Activated gamma-delta T cell treated with anti-CD3 and anti-CD28 coated beads, Interleukin-2, amount 50 U/mL, for 16 hours (primary cell): ENCODE measurements at regions not wholly inside any gene's neighbourhood (a gene's known extent, or its start where the extent isn't known, plus 50 kb on each side); places are given as distances from the start of the nearest gene placed in this dataset.
"Not testable (repeated sequence)": the region's sequence is repeated elsewhere in the genome, so short reads cannot be mapped to it uniquely, and the experiment has no call there.

ENCODE experiments used
- DNase-seq: peaks from one replicate; pipeline ENCODE4 v3.0.0-alpha.2; 2020; ENCODE audit warnings: low read depth

DNA sequence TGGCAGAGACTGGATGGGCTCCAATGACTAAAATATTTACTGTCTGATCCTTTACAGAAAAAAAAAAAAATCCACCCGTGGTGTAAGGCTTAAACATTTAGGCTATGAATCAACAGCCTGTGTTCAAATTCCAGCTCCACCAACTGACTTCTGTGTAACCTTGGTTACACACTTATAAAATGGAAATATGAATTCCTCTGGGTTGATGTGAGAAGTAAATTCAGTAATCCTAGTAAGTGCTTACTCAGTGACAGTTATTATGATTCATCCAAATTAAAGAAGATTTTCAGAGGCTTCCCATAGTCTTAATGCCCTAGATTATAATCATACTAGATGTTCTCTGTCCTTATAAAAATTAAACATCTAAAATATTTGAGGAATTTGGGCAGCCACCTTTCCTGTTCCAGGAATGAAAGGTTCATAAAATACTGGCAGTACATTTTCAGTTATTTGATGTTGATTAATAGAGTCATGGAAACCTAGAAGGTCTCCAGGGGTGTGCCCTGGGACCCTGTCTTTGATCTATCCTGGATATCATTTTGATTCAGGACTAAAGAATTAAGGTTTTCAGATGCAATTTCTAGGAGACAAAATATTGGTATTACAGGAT is 180.3 kb upstream of the ZNF217 start:
- DNase-seq: no peak

DNA sequence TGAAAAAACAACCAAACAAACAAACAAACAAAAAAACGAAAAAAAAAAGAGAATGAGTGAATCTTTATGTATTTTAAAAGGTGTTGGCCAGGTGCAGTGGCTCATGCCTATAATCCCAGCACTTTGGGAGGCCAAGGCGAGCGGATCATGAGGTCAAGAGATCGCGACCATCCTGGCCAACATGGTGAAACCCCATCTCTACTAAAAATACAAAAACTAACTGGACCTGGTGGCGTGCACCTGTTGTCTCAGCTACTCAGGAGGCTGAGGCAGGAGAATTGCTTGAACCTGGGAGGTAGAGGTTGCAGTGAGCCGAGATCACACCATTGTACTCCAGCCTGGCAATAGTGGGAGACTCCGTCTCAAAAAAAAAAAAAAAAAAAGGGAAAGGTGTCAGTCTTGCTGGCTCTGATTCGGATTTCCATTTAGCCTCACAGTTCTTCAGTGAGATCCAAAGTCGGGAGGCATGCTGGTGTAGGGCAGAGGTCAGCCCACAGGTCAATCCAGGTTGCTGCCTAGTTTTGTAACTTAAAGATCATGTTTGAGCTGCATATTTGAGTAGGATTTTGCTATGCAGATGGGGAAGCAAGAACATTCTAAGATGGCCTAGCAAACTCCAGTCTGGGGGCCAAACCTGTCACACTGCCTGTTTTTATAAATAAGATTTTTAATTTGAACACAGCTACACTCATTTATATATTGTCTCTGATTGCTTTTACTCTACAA is 179.6 kb upstream of the ZNF217 start:
- DNase-seq: not testable (repeated sequence)

DNA sequence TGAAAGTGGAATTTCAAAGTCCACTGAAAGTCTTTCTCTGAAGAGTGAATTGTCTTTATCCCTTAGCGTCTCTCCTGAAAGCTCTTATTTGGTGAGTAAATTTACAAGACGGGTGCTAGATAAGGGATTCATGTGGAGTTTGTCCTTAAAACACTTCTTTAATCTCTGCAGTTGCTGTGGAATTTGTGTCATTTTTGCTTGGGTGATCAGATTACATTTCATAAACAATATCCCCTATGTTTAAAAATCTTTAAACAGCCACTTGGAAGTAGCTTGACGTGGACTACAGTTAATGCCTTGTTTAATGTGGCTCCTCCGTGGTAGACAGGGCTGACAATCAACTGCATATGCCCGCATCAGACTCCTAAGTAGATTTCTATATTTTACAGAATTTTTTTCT is 175.4 kb upstream of the ZNF217 start:
- DNase-seq: no peak

DNA sequence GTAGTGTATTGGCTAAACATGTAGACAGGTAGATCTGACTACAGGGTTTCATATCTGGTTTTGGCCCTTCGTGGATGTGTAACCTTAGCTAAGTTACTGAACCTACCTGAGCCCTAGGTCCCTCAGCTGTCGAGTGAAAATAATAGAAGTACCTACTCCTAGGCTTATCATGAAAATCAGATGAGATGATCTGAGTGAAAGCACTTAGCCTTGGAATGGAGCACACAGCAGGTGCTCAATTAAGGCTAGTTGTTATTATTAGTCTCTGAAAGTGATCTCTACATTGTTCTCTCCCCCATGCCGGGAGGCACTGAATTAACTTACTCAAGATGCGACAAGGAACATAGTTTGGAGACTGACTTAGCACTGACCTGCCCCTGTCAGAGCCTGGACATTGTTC is 174.7 kb upstream of the ZNF217 start:
- no peak for DNase-seq

DNA sequence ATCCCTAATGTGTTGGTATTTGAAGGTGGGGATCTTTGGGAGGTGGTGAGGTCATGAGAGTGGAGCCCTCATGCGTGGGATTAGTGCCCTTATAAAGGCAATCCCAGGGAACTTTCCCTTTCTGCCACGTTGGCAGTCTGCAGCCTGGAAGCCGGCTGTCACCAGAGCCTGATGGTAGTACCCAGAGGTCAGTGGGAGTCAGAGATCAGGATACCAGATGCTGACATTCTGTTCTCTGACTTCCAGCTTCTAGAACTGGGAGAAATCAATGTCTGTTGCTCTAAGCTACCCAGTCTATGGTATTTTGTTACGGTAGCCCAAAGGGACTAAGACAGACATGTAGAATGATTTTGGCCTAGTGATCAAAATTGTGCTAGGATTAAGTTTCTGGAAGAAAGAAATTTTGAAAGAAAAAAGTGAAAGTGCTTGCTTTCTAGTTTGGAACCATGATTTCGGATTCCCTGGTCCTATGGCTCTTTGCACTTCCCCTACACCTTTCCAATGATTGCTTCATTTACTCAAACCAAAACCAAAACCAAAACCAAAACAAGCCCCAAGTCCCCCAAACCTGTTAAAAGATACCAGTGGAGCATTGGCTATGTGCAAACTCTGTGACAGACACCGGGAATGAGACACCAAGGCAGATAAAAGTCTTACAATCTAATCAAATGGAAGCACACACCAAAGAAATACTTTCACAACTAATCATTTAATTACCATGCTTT is 173.7 kb upstream of the ZNF217 start:
- no peak for DNase-seq

DNA sequence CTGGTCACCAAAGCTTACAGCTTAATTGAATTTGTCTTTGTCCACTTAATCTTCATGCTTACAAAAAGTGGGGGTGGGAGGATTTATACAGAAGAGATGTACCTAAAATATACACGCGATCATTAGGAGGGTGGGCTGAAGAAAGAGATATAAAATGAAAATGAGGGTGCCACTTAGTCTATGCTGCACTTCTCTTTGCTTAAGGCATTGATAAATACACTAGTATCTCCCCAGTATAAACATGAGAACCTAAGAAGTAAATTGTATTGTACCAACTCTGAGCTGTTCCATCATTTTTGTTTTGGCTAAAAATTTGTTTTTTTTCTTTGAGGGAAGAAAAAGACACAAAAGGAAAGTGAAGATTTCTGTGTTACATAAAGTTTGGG is 170.8 kb upstream of the ZNF217 start:
- no peak for DNase-seq

DNA sequence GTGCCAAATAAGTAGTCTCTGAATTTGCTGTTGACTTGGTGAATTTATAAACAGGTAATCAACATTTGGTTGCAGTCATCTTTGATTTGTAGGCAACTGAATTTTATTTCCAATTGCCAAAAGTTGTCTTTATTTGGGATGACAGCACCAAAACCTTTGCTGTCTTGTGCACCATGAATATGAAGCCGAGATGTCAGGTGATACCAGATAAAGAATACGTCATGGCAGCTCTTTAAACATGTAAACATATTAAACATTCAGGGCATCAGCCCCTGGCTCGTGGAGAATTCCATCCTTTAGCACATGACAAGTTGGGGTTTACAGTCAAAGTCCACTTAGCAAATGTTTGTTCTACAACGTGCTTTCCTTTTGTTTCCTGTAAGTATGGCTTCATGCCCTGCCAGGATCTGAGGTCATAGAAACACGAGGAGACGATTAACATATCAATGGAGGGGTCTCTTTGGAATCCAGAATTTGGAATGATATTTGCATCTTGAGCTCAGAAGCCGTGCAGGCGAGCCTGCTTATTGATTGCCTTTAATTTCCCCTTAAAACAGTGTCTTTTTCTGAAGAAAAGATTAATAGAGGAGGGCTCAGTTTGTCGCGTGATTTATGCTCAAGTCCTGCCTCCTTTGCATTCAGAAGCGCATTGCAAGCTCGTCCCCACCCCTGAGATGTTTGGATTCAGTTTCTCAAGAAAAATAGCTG is 170.2 kb upstream of the ZNF217 start:
- DNase-seq: no peak

DNA sequence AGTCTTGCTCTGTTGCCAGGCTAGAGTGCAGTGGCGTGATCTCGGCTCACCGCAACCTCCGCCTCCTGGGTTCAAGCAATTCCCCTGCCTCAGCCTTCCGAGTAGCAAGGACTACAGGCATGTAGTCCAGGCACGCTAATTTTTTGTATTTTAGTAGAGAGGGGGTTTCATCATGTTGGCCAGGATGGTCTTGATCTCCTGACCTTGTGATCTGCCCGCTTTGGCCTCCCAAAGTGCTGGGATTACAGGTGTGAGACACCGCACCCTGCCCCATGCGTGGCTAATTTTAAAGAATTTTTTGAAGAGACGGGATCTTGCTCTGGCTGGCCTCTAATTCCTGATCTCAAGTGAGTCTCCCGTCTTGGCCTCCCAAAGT is 168.8 kb upstream of the ZNF217 start:
- not testable (repeated sequence) for DNase-seq

DNA sequence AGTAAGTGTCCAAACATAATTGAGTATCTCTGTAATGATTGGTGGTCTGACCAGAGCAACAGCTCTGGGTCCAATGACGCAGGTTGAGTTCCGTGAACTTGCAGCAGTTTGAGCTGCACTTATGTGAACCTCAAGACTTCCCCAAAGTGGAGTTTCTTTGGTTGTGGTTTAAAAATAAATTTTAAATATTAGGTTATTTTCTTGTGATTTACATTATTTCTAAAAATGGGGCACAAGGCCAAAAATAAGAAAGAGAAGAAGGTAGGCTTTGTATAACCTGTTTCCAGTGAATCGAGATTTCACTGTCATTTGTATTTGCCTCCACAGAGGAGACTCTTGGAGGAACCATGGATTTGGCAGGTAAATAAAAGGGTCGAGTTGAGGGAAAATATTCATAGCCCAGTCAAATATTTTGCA is 166.4 kb upstream of the ZNF217 start:
- no peak for DNase-seq

DNA sequence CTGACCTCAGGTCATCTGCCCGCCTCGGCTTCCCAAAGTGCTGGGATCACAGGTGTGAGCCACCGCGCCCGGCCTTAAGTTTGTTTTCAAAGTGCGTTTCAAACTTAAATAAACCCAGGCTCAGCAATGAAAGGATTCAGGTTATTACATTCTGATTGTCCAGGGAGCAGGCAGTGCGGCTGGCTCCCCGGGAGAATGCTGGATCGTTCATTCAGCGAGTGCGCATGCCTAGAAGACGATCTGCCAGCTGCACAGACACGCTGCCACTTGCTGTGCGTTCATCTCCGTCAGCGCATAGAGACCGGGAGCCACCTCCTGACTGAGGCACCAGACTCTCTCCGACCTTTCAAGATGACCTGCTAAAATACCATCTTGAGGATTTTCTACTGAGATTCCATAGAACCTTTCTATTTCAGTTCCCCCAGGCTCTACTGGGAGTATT is 163.9 kb upstream of the ZNF217 start:
- DNase-seq: no peak

DNA sequence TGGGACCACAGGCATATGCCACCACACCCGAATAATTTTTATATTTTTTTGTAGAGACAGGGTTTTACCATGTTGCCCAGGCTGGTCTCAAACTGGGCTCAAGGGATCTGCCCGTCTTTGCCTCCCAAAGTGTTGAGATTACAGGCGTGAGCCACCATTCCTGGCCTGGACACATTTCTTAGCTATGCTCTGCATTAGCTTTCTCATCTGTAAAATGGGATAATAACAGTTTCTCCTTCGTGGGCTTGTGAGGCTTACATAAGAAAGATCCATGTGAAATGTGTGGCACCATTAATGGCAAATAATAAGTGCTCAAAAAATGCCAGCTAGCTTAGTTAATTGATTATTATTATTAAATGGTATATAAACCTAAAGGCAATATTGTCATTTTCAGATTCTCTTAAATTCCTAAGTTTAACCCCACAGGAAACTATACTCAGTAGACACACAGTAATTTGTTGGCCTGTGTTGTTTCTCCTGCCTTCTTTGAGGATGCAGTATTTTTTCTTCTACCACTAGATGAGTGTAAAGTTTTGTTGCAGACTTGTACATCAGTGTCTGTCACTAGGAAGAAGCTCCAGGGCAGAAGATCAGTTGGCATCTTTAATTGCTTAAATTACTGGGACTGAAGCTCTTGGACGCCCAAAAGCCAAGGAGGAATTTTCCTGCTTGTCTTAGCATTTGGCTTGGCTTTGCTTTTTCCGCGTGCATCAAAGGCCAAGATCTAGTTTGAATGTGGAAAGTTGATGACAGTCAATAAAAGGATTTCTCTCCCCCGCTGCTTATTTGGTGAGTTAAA is 162.3 kb upstream of the ZNF217 start:
- DNase-seq: no peak

DNA sequence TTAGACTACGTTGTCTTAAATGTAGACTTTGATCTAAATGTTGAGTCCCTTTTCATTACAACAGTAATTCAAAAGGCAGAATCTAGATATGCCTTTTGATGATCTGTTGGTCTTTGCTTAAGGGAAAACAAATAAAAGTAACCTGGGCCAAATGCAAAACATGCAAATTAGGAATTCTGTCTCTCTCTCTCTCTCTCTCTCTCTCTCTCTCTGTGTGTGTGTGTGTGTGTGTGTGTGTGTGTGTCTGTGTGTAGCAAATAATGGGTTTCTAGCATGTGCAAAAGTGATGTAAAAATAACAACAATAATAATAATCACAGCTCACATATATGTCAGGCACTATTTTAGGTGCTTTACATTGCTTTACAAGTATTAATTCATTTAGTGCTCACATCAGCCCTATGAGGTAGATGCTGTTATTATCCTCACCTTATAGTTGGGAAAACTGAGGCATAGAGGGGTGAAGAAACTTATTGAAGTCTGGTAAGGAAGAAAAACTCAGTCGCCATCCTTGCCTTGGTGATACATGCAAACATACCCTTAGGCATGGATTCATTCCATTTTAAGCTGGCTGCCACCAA is 160.3 kb upstream of the ZNF217 start:
- DNase-seq: no peak

DNA sequence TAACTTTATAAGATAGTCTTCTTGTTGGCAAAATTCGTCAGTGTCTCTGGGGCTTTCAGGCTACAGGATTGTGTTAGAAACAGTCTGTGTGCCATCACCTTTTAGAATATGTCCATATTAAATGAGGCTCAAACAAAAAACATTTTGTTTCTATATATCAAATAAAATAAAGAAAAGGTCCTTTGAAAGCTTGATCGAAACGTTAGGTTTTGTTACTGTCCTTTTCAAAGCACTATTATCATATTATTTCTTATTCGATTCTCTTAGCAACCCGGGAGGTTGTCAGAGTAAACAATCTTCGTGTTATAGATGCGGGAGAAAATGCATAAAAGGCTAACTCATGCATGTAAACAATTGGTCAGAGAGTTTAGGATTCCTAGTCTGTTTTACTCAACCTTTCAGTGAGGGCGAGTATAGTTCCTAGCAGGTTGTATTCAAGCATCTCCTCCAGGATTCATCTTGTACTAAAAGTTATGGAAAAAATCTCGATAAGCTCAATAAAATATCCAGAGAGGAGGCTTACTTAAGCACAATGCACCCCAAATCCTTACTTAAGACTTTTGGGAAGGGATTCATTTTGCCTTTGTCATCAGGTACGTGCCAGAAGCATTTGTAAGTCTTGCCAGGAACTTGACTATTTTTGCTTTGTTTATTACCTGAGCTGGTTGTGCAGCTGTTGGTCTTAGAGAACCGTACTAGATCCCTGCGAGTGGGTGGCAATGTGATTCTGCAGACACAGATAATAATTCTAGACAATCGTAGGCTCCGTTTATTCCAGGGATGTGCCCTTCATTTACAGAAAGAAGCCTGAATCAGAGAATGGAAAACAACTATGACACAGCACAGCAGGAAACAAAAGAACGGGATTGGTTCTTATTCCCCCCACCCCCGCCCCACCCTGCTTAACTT is 159.6 kb upstream of the ZNF217 start:
- DNase-seq: no peak

DNA sequence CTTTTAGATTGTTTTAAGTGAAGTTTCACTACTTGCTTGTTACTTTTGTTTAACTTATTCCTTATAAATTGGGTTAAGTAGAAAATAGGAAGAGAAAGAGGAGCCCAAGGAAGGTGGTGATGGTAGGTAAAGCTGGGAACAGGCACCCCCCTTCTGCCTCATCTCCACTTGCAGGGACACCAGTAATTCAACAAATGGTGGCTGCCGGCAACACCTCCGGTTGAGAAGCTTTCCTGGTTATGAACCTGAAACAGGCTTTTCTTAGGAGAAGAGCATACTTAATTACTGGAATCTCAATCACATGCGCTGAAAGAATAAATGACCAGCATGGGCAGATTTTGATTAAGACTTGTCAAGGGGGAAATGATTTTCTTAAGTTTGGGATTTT is 158.9 kb upstream of the ZNF217 start:
- DNase-seq: no peak

DNA sequence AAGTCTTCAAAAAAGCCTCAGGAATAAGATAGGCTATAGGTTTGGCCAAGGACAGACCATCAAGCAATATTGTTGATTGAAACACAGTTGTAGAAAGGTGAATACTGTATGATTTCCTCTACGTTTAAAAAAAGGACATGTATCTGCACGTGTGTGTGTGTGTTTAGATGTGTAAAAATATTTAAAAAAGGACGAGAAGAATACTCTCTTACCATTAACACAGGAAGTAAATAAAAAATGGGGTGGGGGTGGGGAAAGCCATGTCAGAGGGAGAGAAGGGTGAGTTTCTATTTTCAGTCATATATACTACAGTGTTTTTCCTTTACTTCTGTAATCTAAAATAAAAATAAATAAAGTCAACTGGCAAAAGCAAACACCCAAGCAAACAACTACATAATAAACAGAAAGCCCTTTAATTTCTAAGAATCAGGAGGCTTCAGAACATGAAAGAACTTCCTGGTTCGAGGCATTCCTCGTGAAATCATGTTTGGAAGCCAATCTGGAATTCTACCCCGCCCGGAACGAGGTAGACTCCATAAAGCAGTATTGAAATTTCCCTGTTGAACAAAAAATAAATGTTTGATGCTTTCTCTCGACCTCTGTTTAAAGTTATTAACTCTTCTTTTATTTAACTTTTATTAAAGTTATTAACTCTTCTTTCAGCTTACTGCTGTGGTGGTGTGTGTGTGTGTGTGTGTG is 158.1 kb upstream of the ZNF217 start:
- no peak for DNase-seq

DNA sequence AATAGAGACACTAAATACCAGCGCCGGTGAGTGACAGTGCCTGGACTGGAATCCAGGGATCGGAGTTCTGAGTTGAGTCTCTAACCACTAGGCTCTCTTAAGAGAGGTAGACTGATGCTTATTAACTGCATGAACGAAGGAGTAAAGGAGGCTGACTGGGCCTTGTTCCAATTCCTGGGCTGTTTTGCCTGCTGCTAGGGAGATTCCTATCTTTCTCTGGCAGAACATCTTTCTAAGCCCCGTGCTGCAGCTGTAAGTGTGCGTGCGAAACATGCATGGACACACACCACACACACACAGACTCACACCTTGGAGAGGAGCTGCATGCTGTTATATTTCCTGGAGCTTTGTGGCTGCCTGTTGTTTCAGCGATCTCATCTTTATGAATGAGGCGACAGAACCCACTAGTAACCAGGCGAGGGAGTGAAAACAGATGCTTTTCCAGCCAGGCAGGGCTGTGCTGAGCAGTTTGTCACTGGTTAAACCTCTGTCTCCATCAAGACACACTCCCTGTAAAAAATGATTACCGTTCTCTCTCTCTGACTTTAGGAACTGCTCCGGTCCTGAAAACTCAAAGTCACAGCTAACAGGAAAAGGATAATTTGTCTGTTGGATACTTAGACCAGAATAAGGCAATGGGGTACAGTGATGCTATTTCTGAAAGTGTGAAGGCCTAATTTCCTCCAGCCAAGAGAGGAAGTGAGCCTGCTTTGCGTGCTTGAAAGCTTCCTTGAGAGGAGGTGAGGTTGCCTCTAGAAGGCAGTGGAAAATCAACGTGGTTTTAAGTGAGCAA is 157.4 kb upstream of the ZNF217 start:
- peak; percentile 12 for DNase-seq

DNA sequence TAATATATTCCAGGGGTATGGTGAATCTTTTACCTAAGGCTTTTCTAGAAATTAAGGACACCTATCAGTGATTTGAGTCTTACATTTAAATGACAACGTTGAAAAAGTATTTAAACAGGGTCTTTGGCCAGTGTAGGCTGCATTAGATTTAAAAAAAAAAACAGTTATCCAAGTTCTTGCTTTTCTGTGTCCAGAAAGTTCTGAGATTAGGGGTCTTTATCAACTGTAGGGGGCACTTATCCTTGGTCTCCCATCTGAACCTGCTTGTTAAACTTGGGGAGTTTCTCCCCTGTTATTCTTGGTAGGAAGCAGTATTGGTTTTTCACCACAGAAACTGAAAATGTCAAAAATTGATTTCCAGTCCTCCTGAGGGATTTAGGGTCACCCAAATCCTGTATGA is 155.9 kb upstream of the ZNF217 start:
- no peak for DNase-seq

DNA sequence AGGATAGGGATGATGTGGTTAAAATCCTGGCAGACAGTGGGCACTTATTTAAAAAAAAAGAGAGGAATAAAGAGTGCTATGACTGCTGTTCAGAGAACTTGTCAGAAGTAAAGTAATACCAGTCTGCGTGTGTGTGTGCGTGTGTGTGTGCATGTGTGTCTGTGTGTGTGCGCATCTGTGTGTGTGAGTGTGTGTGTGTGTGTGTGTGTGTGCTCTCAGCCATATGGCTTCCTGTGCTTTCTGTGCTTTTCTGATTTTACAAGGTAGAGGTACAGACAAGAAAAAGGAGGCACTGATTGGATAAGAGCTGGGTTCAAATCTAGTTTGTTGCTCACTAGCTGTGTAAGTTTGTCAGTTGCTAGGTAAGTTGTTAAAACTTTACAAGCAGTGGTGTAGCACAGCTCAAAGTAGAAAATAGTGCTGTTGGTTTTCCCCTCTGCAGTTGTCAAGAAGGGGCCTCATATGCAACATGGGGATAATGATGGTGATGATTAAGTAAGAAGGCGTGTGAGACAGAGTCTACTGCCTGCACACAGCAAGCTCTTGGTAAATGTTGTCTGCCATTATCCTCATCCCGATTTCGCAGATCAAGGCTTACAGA is 155.3 kb upstream of the ZNF217 start:
- no peak for DNase-seq

DNA sequence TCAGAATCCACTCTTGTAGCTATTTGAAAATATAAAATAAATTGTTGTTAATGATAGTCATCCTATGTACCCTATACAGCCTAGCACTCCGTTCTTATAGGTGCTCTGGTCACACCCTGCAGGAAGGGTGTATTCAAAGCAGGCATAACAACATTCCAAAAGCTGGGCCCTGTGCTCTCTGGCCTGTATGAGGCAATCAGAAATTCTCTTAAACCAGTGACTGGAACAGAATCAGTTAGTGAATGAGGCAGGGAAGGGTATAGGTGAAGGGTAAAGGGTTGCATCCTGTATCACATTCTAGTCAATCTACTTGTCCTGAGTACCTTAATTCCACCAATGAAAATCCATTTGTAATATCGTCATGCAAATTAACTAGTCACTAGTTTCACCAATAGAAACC is 154.5 kb upstream of the ZNF217 start:
- DNase-seq: no peak
